ENCODE measurements at regions not wholly inside any gene's neighbourhood (a gene's known extent, or its start where the extent isn't known, plus 50 kb on each side); places are given as distances from the start of the nearest gene placed in this dataset.

- TF ChIP-seq CTCF (IDR thresholded peaks at IDR 0.05) (no peak), POLR2A (IDR thresholded peaks at IDR 0.05) (no peak), EP300 (IDR thresholded peaks at IDR 0.05) (no peak), POLR2AphosphoS5 (IDR thresholded peaks at IDR 0.05) (no peak)
These were observed 897.7 kb downstream of the RAB28 start for GRCh38 chr4:12586242-12587006.
